ENCODE measurements at regions not wholly inside any gene's neighbourhood (a gene's known extent, or its start where the extent isn't known, plus 50 kb on each side); places are given as distances from the start of the nearest gene placed in this dataset.

- Histone ChIP-seq H3K9me3 (0 out of 2 replicates have a peak, but pooled peaks cover 8% of the 10 kb centered on the region), H3K4me3 (ENCODE audit: low read depth, low read length) (no peak overlapping the region), H3K4me1 (no peaks in the 10 kb centered on the region), H3K27me3 (replicated peaks; ENCODE audit: control insufficient read depth, insufficient read depth, low read length) (no peaks in the 10 kb centered on the region; the same call in 1 of the 2 replicates), H3K36me3 (ENCODE audit: control insufficient read depth, insufficient read depth, low read length) (no peaks in the 10 kb centered on the region)
- no TSS peak for BruUV-seq (replicated peaks)
- ChIA-PET POLR2A (no interaction called here), CTCF (interaction anchor here (0.6 kb wide), 1 partner anchor 208 kb away, joined by 6 read pairs; no protein-coding TSS in a partner anchor)
- TF ChIP-seq CTCF (IDR thresholded peaks at IDR 0.05; ENCODE audit: insufficient read depth in 1 of 2, low read depth in 1 of 2, low read length in 1 of 2, severe bottlenecking in 1 of 2, unreplicated experiment in 1 of 2) = no peak
- DNase-seq = no peak
- Mint-ChIP-seq H3K36me3 (ENCODE audit: insufficient read depth, unreplicated experiment) (peaks cover 6% of the 10 kb centered on the region), H3K4me3 (ENCODE audit: unreplicated experiment) (no peak overlapping the region), H3K27me3 (ENCODE audit: insufficient read depth, unreplicated experiment) (peaks cover 26% of the 10 kb centered on the region), H3K4me1 (ENCODE audit: low read depth, unreplicated experiment) (no peaks in the 10 kb centered on the region), H3K9me3 (ENCODE audit: unreplicated experiment) (no peaks in the 10 kb centered on the region), H3K27ac (ENCODE audit: unreplicated experiment) (no peak overlapping the region)
- intact Hi-C loops (cut with micrococcal nuclease; ENCODE audit: unreplicated experiment) = no loop called here
Measured at GRCh38 chr16:86368261-86368660, 142.1 kb upstream of the FOXF1 start.

- ChIA-PET CTCF (no interaction called here), POLR2A (no interaction called here)
- Histone ChIP-seq H3K4me1 (no peaks in the 10 kb centered on the region), H3K27me3 (replicated peaks; ENCODE audit: control insufficient read depth, insufficient read depth, low read length) (no peaks in the 10 kb centered on the region; the same call in 1 of the 2 replicates), H3K36me3 (ENCODE audit: control insufficient read depth, insufficient read depth, low read length) (no peaks in the 10 kb centered on the region), H3K4me3 (ENCODE audit: low read depth, low read length) (no peak overlapping the region), H3K9me3 (0 out of 2 replicates have a peak, but pooled peaks cover 8% of the 10 kb centered on the region)
- Mint-ChIP-seq H3K9me3 (ENCODE audit: unreplicated experiment) (peaks cover 11% of the 10 kb centered on the region), H3K27me3 (ENCODE audit: insufficient read depth, unreplicated experiment) (peaks cover 28% of the 10 kb centered on the region), H3K36me3 (ENCODE audit: insufficient read depth, unreplicated experiment) (peaks cover 6% of the 10 kb centered on the region), H3K27ac (ENCODE audit: unreplicated experiment) (no peak overlapping the region), H3K4me1 (ENCODE audit: low read depth, unreplicated experiment) (no peaks in the 10 kb centered on the region), H3K4me3 (ENCODE audit: unreplicated experiment) (no peak overlapping the region)
- no peak for TF ChIP-seq CTCF (IDR thresholded peaks at IDR 0.05; ENCODE audit: insufficient read depth in 1 of 2, low read depth in 1 of 2, low read length in 1 of 2, severe bottlenecking in 1 of 2, unreplicated experiment in 1 of 2)
- intact Hi-C loops (cut with micrococcal nuclease; ENCODE audit: unreplicated experiment) = no loop called here
- BruUV-seq (replicated peaks) = no TSS peak
- no peak for DNase-seq
Measured at GRCh38 chr16:86370062-86370461, 140.3 kb upstream of the FOXF1 start.

- H3K4me1 Mint-ChIP-seq (ENCODE audit: low read depth, unreplicated experiment) = no peaks in the 10 kb centered on the region
- Histone ChIP-seq H3K4me3 (ENCODE audit: low read depth, low read length) (no peak overlapping the region), H3K36me3 (ENCODE audit: control insufficient read depth, insufficient read depth, low read length) (no peaks in the 10 kb centered on the region), H3K9me3 (0 out of 2 replicates have a peak, but pooled peaks cover 8% of the 10 kb centered on the region), H3K4me1 (no peaks in the 10 kb centered on the region), H3K27me3 (replicated peaks; ENCODE audit: control insufficient read depth, insufficient read depth, low read length) (no peaks in the 10 kb centered on the region)
- H3K27me3 Mint-ChIP-seq (ENCODE audit: insufficient read depth, unreplicated experiment) = peaks cover 26% of the 10 kb centered on the region
- H3K9me3 Mint-ChIP-seq (ENCODE audit: unreplicated experiment) = peaks cover 19% of the 10 kb centered on the region
- H3K36me3 Mint-ChIP-seq (ENCODE audit: insufficient read depth, unreplicated experiment) = peaks cover 6% of the 10 kb centered on the region
- intact Hi-C loops (cut with micrococcal nuclease; ENCODE audit: unreplicated experiment) = no loop called here
- no peak for TF ChIP-seq CTCF (IDR thresholded peaks at IDR 0.05; ENCODE audit: insufficient read depth in 1 of 2, low read depth in 1 of 2, low read length in 1 of 2, severe bottlenecking in 1 of 2, unreplicated experiment in 1 of 2)
- CTCF ChIA-PET = no interaction called here
- no peak overlapping the region for H3K27ac Mint-ChIP-seq (ENCODE audit: unreplicated experiment)
- no TSS peak for BruUV-seq (replicated peaks)
- POLR2A ChIA-PET = no interaction called here
- H3K4me3 Mint-ChIP-seq (ENCODE audit: unreplicated experiment) = no peak overlapping the region
- no peak for DNase-seq
Measured at GRCh38 chr16:86371083-86371803, 139.1 kb upstream of the FOXF1 start.
